Keratinocyte (primary cell): ENCODE measurements at regions not wholly inside any gene's neighbourhood (a gene's known extent, or its start where the extent isn't known, plus 50 kb on each side); places are given as distances from the start of the nearest gene placed in this dataset.

Source experiments
- DNase-seq: peaks from one replicate; pipeline ENCODE4 v3.0.0-alpha.2; 2011; ENCODE audit warnings: low read depth, missing footprints, low spot score
- FAIRE-seq: peaks from 2 replicates; lab custom pipeline; 2011; peaks lifted over from hg19 to GRCh38; lab: Jason Lieb, UNC
- H2AFZ ChIP-seq: 2 replicates; pipeline ENCODE4 v1.6.0; 2012; ENCODE audit warnings: low read length, control low read depth, inconsistent platforms; ENCODE audit not compliant: control insufficient read depth
- H3K27ac ChIP-seq: 2 replicates; pipeline ENCODE4 v1.5.1; 2011; ENCODE audit warnings: low read length; ENCODE audit not compliant: control insufficient read depth, insufficient read depth
- H3K27me3 ChIP-seq: 3 replicates; pipeline ENCODE4 v1.6.0; 2011; ENCODE audit warnings: low read length; ENCODE audit not compliant: control insufficient read depth, insufficient read depth; ENCODE audit errors: extremely low read depth
- H3K36me3 ChIP-seq, 2 experiments: 2 replicates in 1 of 2; 3 replicates in 1 of 2; pipeline ENCODE4 v1.5.1; 2011; ENCODE audit warnings: low read length in 2 of 2, mild to moderate bottlenecking in 1 of 2; ENCODE audit not compliant: control insufficient read depth in 2 of 2, insufficient read depth in 2 of 2; ENCODE audit errors: extremely low read depth in 1 of 2
- H3K4me1 ChIP-seq: 3 replicates; pipeline ENCODE4 v1.5.1; 2011; ENCODE audit warnings: low read length; ENCODE audit not compliant: control insufficient read depth, insufficient read depth; ENCODE audit errors: extremely low read depth
- H3K4me2 ChIP-seq: 3 replicates; pipeline ENCODE4 v1.6.0; 2011; ENCODE audit warnings: low read depth, low read length; ENCODE audit not compliant: control insufficient read depth, insufficient read depth; ENCODE audit errors: extremely low read depth
- H3K4me3 ChIP-seq, 3 experiments: fragments of 200-600 bp in 1 of 3; sonication (generic) in 1 of 3; 2 replicates in 2 of 3; 3 replicates in 1 of 3; pipeline ENCODE4 v1.5.1; 2011 to 2016; ENCODE audit warnings: low read length in 3 of 3, mild to moderate bottlenecking in 3 of 3, control low read depth in 2 of 3, inconsistent platforms in 1 of 3, low read depth in 1 of 3, mixed read lengths in 1 of 3, mixed run types in 1 of 3, moderate library complexity in 1 of 3; ENCODE audit not compliant: control insufficient read depth in 2 of 3, insufficient read depth in 2 of 3; ENCODE audit errors: extremely low read depth in 1 of 3
- H3K79me2 ChIP-seq: 2 replicates; pipeline ENCODE4 v1.6.0; 2012; ENCODE audit warnings: low read length; ENCODE audit not compliant: control insufficient read depth, insufficient read depth
- H3K9ac ChIP-seq: 3 replicates; pipeline ENCODE4 v1.6.0; 2011; ENCODE audit warnings: low read length; ENCODE audit not compliant: control insufficient read depth, insufficient read depth; ENCODE audit errors: extremely low read depth
- H3K9me1 ChIP-seq: 3 replicates; pipeline ENCODE4 v1.6.0; 2011; ENCODE audit warnings: low read length; ENCODE audit not compliant: control insufficient read depth, insufficient read depth; ENCODE audit errors: extremely low read depth
- H3K9me3 ChIP-seq: 2 replicates; pipeline ENCODE4 v1.5.1; 2012; ENCODE audit warnings: low read depth, low read length; ENCODE audit not compliant: control insufficient read depth
- H4K20me1 ChIP-seq: 3 replicates; pipeline ENCODE4 v1.6.0; 2011; ENCODE audit warnings: low read length; ENCODE audit not compliant: control insufficient read depth, insufficient read depth; ENCODE audit errors: extremely low read depth
- EZH2 ChIP-seq: IDR thresholded peaks from one replicate; pipeline ENCODE4 v1.6.1; 2012; ENCODE audit warnings: inconsistent platforms, mild to moderate bottlenecking, low read length, moderate library complexity
- dilution Hi-C: fragments of 300-500 bp; cut with MboI; formaldehyde crosslinking; loops from one replicate; pipeline ENCODE4 v1.7.0; 2020; ENCODE audit warnings: low sequenced_read_pairs; ENCODE audit not compliant: extremely low pct_ligation_motif_present
- TF ChIP-seq, protein P1 (sequence below), 3 experiments: IDR thresholded peaks in 1 of 3; conservative IDR thresholded peaks in 1 of 3; optimal IDR thresholded peaks in 1 of 3; 2 replicates in 2 of 3; 3 replicates in 1 of 3; pipeline versions ENCODE3 to v1.5.1; 2011; ENCODE audit warnings: low read length in 3 of 3, mild to moderate bottlenecking in 3 of 3, moderate library complexity in 2 of 3, control low read depth in 1 of 3, inconsistent platforms in 1 of 3; ENCODE audit not compliant: insufficient read depth in 2 of 3; ENCODE audit errors: extremely low read depth in 1 of 3

DNA sequence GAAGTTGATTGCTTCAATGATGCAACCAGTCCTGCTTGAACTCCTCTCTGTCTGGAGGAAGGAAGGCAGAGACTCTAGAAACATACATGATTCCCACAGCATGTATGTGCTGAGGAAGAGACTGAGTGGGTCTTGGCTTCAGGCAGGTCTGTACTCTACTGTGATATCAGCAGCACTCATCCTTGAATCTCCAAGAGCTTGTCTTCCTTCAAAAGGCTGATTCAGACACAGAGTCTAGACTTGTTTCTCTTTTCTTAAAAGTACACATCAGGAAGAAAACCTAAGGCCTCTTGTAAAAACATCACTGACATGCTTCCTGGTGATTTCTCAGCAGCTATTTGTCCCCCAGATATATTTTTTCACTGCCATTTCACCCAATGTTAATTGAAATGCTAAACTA, 155.7 kb upstream of the HEY2 start:
- FAIRE-seq (no peak), DNase-seq (no peak)
- Histone ChIP-seq H3K9me3 (no peaks in the 10 kb centered on the region), H3K4me3 (no peak overlapping the region), H3K27ac (no peak overlapping the region), H2AFZ (no peak overlapping the region), H3K36me3 (no peaks in the 10 kb centered on the region), H3K9ac (no peak overlapping the region), H4K20me1 (no peaks in the 10 kb centered on the region), H3K9me1 (no peaks in the 10 kb centered on the region), H3K27me3 (no peaks in the 10 kb centered on the region), H3K79me2 (no peaks in the 10 kb centered on the region), H3K4me1 (no peaks in the 10 kb centered on the region), H3K4me2 (no peak overlapping the region)
- no peak for TF ChIP-seq EZH2
- TF ChIP-seq, protein P1, sequence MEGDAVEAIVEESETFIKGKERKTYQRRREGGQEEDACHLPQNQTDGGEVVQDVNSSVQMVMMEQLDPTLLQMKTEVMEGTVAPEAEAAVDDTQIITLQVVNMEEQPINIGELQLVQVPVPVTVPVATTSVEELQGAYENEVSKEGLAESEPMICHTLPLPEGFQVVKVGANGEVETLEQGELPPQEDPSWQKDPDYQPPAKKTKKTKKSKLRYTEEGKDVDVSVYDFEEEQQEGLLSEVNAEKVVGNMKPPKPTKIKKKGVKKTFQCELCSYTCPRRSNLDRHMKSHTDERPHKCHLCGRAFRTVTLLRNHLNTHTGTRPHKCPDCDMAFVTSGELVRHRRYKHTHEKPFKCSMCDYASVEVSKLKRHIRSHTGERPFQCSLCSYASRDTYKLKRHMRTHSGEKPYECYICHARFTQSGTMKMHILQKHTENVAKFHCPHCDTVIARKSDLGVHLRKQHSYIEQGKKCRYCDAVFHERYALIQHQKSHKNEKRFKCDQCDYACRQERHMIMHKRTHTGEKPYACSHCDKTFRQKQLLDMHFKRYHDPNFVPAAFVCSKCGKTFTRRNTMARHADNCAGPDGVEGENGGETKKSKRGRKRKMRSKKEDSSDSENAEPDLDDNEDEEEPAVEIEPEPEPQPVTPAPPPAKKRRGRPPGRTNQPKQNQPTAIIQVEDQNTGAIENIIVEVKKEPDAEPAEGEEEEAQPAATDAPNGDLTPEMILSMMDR (optimal IDR thresholded peaks at IDR 0.05 in 1 of 3, IDR thresholded peaks at IDR 0.05 in 1 of 3, conservative IDR thresholded peaks at IDR 0.05 in 1 of 3; ENCODE audit: extremely low read depth in 1 of 3, insufficient read depth in 2 of 3, low read length in 3 of 3): no peak
- dilution Hi-C loops: no loop called here

DNA sequence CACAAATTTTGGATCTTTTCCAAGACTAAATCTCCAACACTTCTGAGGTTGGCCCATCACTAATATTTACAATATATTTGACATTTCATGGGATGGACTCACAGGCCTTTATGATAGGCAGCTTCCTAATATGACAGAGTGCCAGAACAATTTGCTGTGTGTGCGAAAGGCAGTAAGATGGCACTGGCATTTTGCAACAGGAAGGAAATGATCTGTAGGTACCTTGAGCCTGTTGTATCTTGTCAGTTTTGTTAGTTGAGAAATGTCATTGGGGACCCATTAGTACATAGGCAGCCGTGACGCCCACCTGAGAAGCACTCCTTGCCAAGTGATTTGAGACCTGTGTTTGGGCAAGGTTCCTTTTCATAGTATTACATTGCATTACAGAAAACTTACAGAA, 153.4 kb upstream of the HEY2 start:
- no peak overlapping the region for H3K27ac ChIP-seq
- no peak for DNase-seq
- FAIRE-seq: no peak

More for the DNA sequence above, 153.4 kb upstream of the HEY2 start:
- no peaks in the 10 kb centered on the region for H3K4me1 ChIP-seq
- dilution Hi-C loops: no loop called here
- no peaks in the 10 kb centered on the region for H4K20me1 ChIP-seq
- no peak overlapping the region for H3K4me3 ChIP-seq
- no peaks in the 10 kb centered on the region for H3K9me1 ChIP-seq
- H3K27me3 ChIP-seq: no peaks in the 10 kb centered on the region
- H3K4me2 ChIP-seq: no peak overlapping the region
- TF ChIP-seq, protein P1 (optimal IDR thresholded peaks at IDR 0.05 in 1 of 3, IDR thresholded peaks at IDR 0.05 in 1 of 3, conservative IDR thresholded peaks at IDR 0.05 in 1 of 3; ENCODE audit: extremely low read depth in 1 of 3, insufficient read depth in 2 of 3, low read length in 3 of 3): no peak
- TF ChIP-seq EZH2: no peak
- H3K79me2 ChIP-seq: no peaks in the 10 kb centered on the region
- no peaks in the 10 kb centered on the region for H3K36me3 ChIP-seq
- H3K9ac ChIP-seq: no peak overlapping the region
- no peak overlapping the region for H2AFZ ChIP-seq
- no peaks in the 10 kb centered on the region for H3K9me3 ChIP-seq
